HepG2 (cell line): ENCODE measurements at regions not wholly inside any gene's neighbourhood (a gene's known extent, or its start where the extent isn't known, plus 50 kb on each side); places are given as distances from the start of the nearest gene placed in this dataset.

Source experiments
- ATAC-seq: fragments of 200-7000 bp; cut with Tn5 transposase; 3 replicates; pipeline ENCODE4 v1.9.1; 2020; ENCODE audit warnings: mild to moderate bottlenecking, moderate library complexity
- BruUV-seq: library from RNA; stranded (reverse); fragments of 400-500 nt; replicated peaks from 2 replicates; lab custom pipeline; 2021; lab: Mats Ljungman, UMichigan
- CTCF ChIA-PET: fragments of 300-600 bp; formaldehyde crosslinking; extraction: SDS; loops from one replicate; lab custom pipeline; 2021; ENCODE audit warnings: low total read pairs, inconsistent platforms, low intra/inter-chr PET ratio; lab: Yijun Ruan, JAX
- POLR2A ChIA-PET: fragments of 350-600 bp; sonication (Branson Sonifier 250); formaldehyde crosslinking; loops from one replicate; lab custom pipeline; 2020; ENCODE audit warnings: antibody characterized with exemption, inconsistent platforms; lab: Yijun Ruan, JAX
- DNase-seq: peaks from one replicate; pipeline ENCODE4 v3.0.0-alpha.2; 2015; ENCODE audit warnings: low spot score
- FAIRE-seq: peaks from 3 replicates; lab custom pipeline; 2011; peaks lifted over from hg19 to GRCh38; lab: Jason Lieb, UNC
- H2AFZ ChIP-seq: one replicate; pipeline ENCODE4 v1.6.1; 2011; ENCODE audit warnings: low read length, inconsistent platforms
- H3K27ac ChIP-seq: fragments of 300-600 bp; 3 replicates; pipeline ENCODE4 v1.8.0; 2011; ENCODE audit warnings: mixed run types, mild to moderate bottlenecking, mixed read lengths, low read length, inconsistent platforms; ENCODE audit not compliant: insufficient read depth; ENCODE audit errors: extremely low read length
- H3K27me3 ChIP-seq, 2 experiments: fragments of 200-600 bp in 1 of 2; 2 replicates in 1 of 2; 3 replicates in 1 of 2; pipeline versions ENCODE4 v1.6.0 to v1.8.0; 2011; ENCODE audit warnings: low read length in 2 of 2, mild to moderate bottlenecking in 2 of 2, moderate library complexity in 2 of 2, inconsistent platforms in 1 of 2; ENCODE audit not compliant: insufficient read depth in 2 of 2, control insufficient read depth in 1 of 2
- H3K36me3 ChIP-seq, 2 experiments: fragments of 200-600 bp in 1 of 2; replicated peaks in 1 of 2; 2 replicates in 1 of 2; 3 replicates in 1 of 2; pipeline versions ENCODE4 v1.5.1 to v1.8.0; 2011; ENCODE audit warnings: low read length in 2 of 2, inconsistent platforms in 1 of 2; ENCODE audit not compliant: insufficient read depth in 2 of 2, control insufficient read depth in 1 of 2
- H3K4me1 ChIP-seq: 2 replicates; pipeline ENCODE4 v1.5.1; 2012; ENCODE audit warnings: low read length, inconsistent platforms; ENCODE audit not compliant: insufficient read depth
- H3K4me2 ChIP-seq: 2 replicates; pipeline ENCODE4 v1.6.0; 2011; ENCODE audit warnings: low read depth, low read length, inconsistent platforms
- H3K4me3 ChIP-seq, 3 experiments: fragments of 200-600 bp in 1 of 3; sonication (generic), shearing (Covaris generic) in 1 of 3; replicated peaks in 1 of 3; 2 replicates each; pipeline ENCODE4 v1.5.1; 2011 to 2016; ENCODE audit warnings: low read length in 3 of 3, inconsistent platforms in 2 of 3, low read depth in 2 of 3, mild to moderate bottlenecking in 2 of 3, control low read depth in 1 of 3, mixed read lengths in 1 of 3; ENCODE audit not compliant: insufficient read depth in 1 of 3
- H3K79me2 ChIP-seq: one replicate; pipeline ENCODE4 v1.6.1; 2011; ENCODE audit warnings: low read length, inconsistent platforms; ENCODE audit not compliant: insufficient read depth
- H3K9ac ChIP-seq: 2 replicates; pipeline ENCODE4 v1.6.0; 2011; ENCODE audit warnings: mild to moderate bottlenecking, low read depth, low read length, inconsistent platforms; ENCODE audit not compliant: insufficient read depth
- H3K9me3 ChIP-seq: 2 replicates; pipeline ENCODE4 v1.5.1; 2012; ENCODE audit warnings: mild to moderate bottlenecking, low read length
- H4K20me1 ChIP-seq: 2 replicates; pipeline ENCODE4 v1.6.0; 2011; ENCODE audit warnings: inconsistent platforms, mild to moderate bottlenecking, low read length, moderate library complexity; ENCODE audit not compliant: insufficient read depth
- KLF11 ChIP-seq: IDR thresholded peaks from 2 replicates; pipeline ENCODE4 v1.6.1; 2016; ENCODE audit warnings: missing compliant biosample characterization
- RELA ChIP-seq: sonication (generic); formaldehyde crosslinking; IDR thresholded peaks from 2 replicates; pipeline ENCODE4 v1.4.0; 2020; ENCODE audit warnings: missing genetic modification reagents
- SMAD3 ChIP-seq: sonication (generic); formaldehyde crosslinking; IDR thresholded peaks from 2 replicates; pipeline ENCODE4 v1.4.0; 2020; ENCODE audit warnings: missing genetic modification reagents
- TFDP2 ChIP-seq: sonication (generic); formaldehyde crosslinking; IDR thresholded peaks from 2 replicates; pipeline ENCODE4 v1.4.0; 2020; ENCODE audit warnings: missing genetic modification reagents
- ZFY ChIP-seq: sonication (generic); formaldehyde crosslinking; IDR thresholded peaks from 2 replicates; pipeline ENCODE4 v1.4.0; 2020; ENCODE audit warnings: missing genetic modification reagents
- ZNF574 ChIP-seq: sonication (generic); formaldehyde crosslinking; IDR thresholded peaks from 2 replicates; pipeline ENCODE4 v1.4.0; 2020; ENCODE audit warnings: missing genetic modification reagents
- ZSCAN29 ChIP-seq: sonication (generic); formaldehyde crosslinking; conservative IDR thresholded peaks from 2 replicates; pipeline ENCODE4 v1.4.0; 2020; ENCODE audit warnings: mild to moderate bottlenecking, missing genetic modification reagents
- ZUFSP ChIP-seq: sonication (generic); formaldehyde crosslinking; IDR thresholded peaks from 2 replicates; pipeline ENCODE4 v1.9.0; 2021; ENCODE audit warnings: missing genetic modification reagents, mild to moderate bottlenecking, borderline replicate concordance
- WGBS: methylation state at CpG from one replicate; pipeline ENCODE4 v1.1.6; 2017; ENCODE audit warnings: low lambda C conversion rate; 5-methylcytosine and 5-hydroxymethylcytosine counted together
- in situ Hi-C: cut with HindIII; loops from 2 replicates; pipeline ENCODE4 v1.10.0; 2017; ENCODE audit warnings: low pct_unique_long_range_greater_than_20kb; ENCODE audit not compliant: extremely low pct_ligation_motif_present
- intact Hi-C: fragments of 100-400 bp; cut with micrococcal nuclease; formaldehyde crosslinking; loops from one replicate; pipeline ENCODE4 v1.10.0; 2022; ENCODE audit not compliant: unreplicated experiment

GRCh38 chr13:77431449-77431848, 104.1 kb upstream of the SCEL start:
- Histone ChIP-seq H3K4me2 (no peak overlapping the region), H3K27ac (no peak overlapping the region), H3K4me1 (no peaks in the 10 kb centered on the region), H2AFZ (no peak overlapping the region), H4K20me1 (no peaks in the 10 kb centered on the region), H3K79me2 (no peaks in the 10 kb centered on the region), H3K9ac (no peak overlapping the region), H3K9me3 (no peaks in the 10 kb centered on the region), H3K27me3 (no peaks in the 10 kb centered on the region), H3K36me3 (no peaks in the 10 kb centered on the region), H3K4me3 (no peak overlapping the region)
- FAIRE-seq = no peak
- ChIA-PET CTCF (no interaction called here), POLR2A (no interaction called here)
- ATAC-seq = no peak
- BruUV-seq = no TSS peak
- in situ Hi-C loops (no loop called here), intact Hi-C loops (no loop called here)
- TF ChIP-seq RELA (CRISPR knock-in tag) (no peak), SMAD3 (CRISPR knock-in tag) (no peak), ZNF574 (no peak)
- no peak for DNase-seq

GRCh38 chr13:77430377-77430951, 103.6 kb upstream of the MYCBP2 start:
- DNase-seq = no peak
- intact Hi-C loops = no loop called here
- WGBS = 89% methylated on average over 2 of the region's 2 CpGs
- FAIRE-seq = no peak
- H3K36me3 ChIP-seq = no peaks in the 10 kb centered on the region
- no peaks in the 10 kb centered on the region for H3K9me3 ChIP-seq
- H2AFZ ChIP-seq = no peak overlapping the region
- no peaks in the 10 kb centered on the region for H3K79me2 ChIP-seq
- no peak for TF ChIP-seq KLF11 (CRISPR knock-in tag)
- no peak for TF ChIP-seq ZSCAN29 (CRISPR knock-in tag)
- TF ChIP-seq TFDP2 (CRISPR knock-in tag) = no peak
- no peak for TF ChIP-seq ZUFSP (CRISPR knock-in tag)
- TF ChIP-seq ZFY = no peak
- H3K4me2 ChIP-seq = no peak overlapping the region
- H3K4me1 ChIP-seq = no peaks in the 10 kb centered on the region
- CTCF ChIA-PET = no interaction called here
- POLR2A ChIA-PET = no interaction called here
- no peaks in the 10 kb centered on the region for H4K20me1 ChIP-seq
- in situ Hi-C loops = no loop called here
- H3K9ac ChIP-seq = no peak overlapping the region
- ATAC-seq = no peak
- no TSS peak for BruUV-seq
- no peak overlapping the region for H3K4me3 ChIP-seq
- no peaks in the 10 kb centered on the region for H3K27me3 ChIP-seq
- no peak overlapping the region for H3K27ac ChIP-seq
